GM21528 (cell line): ENCODE measurements at regions not wholly inside any gene's neighbourhood (a gene's known extent, or its start where the extent isn't known, plus 50 kb on each side); places are given as distances from the start of the nearest gene placed in this dataset.
"Not testable (repeated sequence)": the region's sequence is repeated elsewhere in the genome, so short reads cannot be mapped to it uniquely, and the experiment has no call there.

Experiments
- ATAC-seq: cut with Tn5 transposase; IDR thresholded peaks from one replicate; pipeline ENCODE4 v1.9.1; 2021; ENCODE audit warnings: mild to moderate bottlenecking, moderate library complexity; ENCODE audit not compliant: unreplicated experiment, low FRiP score

DNA sequence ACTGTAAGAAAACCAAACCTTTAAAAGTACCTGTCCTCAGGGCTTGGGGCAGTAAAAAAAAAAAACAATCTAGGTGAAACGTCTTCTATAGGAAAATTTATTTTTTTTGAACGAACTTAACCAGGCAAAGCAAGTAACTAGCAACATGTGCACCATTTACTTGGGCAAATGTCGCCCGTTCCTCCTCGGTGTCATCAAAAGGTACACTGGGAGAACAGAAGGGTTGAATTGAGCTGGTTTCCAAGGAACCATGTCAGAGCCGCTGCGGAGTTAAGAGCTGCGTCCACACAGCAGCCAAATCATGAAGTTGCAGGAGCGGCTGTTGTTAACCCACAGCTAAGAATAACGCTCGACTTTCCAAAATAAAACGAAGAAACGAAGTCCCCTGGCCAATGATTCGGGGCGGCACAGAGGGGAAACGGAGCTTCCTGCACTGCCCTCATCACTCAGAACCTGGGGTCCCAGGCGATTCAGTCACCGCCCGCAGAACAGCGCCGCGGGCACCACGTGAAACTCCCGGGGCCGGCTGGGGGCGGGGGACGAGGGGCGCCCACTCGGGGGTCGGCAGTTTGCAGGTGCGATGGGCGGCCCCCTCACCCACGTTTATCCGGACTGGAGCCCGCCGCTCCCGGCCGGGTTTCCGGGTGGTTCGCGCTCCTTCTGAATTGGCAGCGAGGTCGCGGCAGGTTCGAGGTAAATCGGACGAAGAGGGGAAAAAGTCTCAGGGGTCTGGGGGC lies 53.6 kb upstream of the PLGLB1 start:
- ATAC-seq = peak; percentile 7

DNA sequence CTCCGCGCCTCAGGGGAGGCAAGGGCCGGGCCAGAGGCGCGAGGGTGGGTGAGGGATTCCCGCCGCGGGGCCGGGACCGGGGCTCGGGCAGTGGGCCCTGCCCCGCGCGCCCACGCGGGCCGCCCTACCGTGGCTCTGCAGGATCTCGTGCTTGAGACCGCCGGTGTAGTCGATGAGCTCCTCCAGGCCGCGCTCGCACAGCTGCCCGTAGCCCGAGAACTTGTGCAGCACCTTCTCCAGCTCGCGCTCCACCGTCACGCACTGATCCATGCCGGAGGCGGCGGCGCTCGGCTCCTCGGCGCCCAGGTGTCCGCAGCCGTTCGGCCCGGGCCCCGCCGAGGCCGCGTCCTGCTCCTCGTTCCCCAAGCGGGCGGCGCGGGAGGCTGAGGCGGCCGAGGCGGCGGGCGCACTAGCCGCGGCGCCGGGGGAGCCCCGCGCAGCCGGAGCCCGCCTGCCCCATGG lies 54.2 kb upstream of the PLGLB1 start:
- peak; percentile 37 for ATAC-seq

DNA sequence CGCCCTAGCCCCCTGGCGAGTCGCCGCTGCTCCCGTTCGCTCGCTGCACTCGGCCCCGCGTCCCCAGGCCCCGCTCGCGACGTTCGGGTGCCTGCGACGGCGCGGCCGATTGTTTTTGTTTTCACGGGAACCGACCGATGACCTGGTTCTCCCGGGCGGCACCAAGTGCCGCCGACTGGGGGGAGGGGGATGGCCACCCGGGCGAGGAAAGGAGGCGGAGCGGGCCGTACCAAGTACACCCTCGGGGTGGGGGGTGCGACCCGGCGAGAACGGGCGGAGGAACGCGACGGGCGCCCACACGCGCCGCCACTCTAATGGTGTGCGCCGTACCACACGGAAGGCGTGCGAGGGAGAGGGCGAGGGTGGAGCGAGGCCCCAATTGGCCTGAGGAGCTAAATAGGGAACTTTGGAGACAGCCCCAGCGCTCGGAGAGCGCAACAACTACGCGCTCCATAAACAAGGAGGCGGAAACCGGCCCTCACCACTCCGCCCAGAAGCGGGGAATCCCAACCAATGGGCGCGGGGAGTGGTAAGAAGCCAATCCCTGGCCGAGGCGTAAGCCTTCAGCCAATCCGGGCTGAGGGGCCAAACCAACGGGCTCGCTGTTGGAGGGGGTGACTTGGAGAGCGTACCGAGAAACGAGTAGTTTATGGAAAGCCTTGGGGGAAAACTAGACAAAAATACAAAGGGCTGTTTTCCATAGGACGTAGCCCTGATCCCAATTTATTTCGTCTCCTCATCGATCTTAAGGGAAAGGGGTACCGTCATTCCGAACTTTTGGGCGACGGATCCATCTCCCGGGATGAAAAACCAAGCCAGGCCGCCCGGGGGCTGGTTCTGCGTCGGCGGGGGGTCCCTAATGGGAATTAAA lies 54.8 kb upstream of the PLGLB1 start:
- peak; percentile 95 for ATAC-seq

DNA sequence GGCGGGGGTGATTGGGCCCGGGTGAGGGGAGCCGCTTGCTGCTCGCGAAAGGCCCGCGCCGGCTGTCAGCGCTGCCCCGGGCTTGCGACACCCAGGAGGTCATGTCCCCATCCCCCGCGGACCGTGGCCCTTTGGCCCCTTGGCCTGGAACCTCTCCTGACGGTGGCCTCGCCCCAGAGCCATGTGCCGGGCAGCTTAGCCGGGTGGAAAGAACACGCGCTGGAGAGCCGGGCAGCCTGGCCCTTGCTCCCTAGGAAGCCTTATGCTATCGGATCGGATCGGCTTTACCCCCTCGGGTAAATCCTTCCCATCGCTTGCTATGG lies 55.4 kb upstream of the PLGLB1 start:
- peak; percentile 17 for ATAC-seq

DNA sequence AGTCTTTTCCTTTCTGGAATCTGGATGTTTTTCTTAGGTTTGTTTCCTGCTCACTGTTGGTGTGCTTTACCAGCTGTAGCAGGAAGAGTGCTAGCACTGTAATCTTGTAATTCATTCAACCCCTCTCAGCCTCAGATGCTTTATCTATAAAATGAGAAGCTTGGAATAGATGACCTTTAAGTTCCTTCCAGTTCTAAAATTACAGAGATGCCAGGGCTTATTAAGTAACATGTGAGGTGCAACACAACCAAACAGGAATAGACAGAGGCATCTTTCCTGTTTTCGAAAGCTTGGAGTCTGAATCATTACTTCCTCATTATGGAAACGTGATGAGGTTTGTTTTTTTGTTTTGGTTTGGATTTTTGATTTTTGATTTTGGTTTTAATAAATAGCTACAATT lies 60.1 kb upstream of the PLGLB1 start:
- not testable (repeated sequence) for ATAC-seq

DNA sequence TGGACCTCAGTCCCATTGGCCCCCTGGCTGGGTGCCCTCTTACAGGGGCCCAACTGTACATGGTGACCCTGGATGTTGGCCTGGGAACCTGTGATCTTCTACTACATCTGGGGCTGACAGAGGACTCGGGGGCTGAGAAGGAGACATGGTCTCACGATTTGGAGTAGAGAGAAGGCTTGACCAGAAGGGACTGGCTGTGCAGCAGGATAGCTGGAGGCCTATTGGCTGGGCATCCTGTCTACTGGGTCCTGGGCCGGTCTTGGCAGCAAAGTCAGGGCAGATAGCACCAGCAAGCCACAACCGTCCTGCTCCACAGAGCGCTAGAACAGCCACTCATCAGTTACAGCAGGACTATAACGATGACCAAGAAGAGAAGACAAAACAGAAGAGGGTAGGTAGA lies 66.4 kb upstream of the PLGLB1 start:
- ATAC-seq = not testable (repeated sequence)

DNA sequence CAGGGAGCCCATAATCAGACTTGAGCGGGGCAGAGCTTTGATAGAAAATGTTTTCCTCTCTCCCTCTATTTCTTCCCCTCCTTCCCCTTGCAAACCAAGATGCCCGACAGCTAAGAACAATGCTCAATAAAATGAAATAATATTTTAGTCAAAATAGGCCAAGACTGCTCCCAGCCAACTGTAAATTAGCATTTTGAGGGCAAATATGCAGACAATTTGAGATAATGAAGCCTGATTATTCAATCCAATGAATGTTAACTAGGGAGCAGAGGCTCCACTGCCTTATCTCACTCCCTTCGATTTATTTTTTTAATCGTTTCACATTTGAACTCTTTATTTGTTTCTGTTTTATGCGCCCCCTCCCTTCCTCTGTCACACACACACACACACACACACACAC lies 67.8 kb upstream of the PLGLB1 start:
- not testable (repeated sequence) for ATAC-seq

DNA sequence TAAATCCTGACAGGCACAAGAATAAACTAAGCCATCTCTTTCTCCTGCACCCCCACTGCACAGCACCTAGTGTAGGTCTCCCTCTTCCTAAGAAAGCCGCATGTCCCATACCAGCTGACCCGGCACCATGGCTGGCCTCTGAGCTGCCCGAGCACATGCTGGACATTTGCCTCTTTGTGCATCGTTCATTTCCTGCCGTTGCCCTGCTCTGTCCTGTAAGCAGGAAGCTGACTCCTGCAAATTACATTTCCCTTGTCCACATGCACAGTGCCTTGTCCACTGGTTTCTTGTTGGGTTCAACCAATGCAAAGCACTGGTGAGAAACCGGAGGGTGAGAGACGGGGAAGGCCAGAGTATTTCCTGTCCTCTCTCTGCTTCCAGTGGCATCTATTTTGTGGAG lies 71.6 kb upstream of the PLGLB1 start:
- not testable (repeated sequence) for ATAC-seq

DNA sequence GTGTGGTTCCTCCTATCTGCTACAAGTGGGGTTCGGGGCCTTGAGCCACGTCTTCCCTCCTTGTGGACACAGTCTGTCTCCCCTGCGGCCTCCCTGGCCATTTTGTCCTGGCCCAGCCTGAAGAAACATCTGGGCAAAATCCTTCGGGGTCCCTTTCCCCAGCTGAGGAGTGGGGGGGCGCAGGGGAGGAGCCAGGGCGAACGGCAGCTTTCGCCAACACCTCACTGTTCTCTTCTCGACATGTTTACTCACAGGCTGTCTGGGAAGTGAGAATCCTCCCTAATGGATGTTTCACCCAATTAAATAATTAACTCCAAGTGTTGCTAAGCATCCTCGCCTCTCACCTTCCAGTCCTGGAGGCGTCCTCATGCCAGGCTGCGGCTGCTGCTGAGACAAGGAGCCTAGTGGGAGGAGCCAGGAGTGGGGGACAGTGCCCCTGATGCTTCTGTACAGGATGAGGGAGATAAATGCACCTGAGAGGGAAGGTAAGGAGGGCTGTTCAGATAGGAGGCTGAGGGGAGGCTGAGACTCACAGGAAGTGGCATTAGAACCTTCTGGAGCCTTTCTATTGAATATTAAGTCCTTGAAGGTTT lies 72.4 kb upstream of the PLGLB1 start:
- ATAC-seq = not testable (repeated sequence)

DNA sequence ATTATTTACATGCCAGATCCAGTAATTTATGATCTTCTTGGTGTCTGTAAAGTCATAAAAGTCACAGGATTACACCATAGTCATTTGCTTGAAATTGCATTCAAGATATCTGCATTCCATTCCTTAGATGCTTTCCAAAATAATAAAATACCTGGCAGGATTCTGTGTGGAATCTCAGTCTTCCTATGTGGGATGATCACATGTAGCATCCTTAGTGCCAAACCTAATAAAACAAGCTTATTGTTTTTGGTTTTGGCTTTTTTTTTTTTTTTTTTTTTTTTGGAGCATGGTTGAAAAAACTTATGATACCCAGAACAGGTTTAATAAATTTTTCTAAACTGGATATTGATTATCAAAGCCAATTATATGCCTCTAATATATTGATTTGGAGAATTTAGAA lies 74.2 kb upstream of the PLGLB1 start:
- not testable (repeated sequence) for ATAC-seq

DNA sequence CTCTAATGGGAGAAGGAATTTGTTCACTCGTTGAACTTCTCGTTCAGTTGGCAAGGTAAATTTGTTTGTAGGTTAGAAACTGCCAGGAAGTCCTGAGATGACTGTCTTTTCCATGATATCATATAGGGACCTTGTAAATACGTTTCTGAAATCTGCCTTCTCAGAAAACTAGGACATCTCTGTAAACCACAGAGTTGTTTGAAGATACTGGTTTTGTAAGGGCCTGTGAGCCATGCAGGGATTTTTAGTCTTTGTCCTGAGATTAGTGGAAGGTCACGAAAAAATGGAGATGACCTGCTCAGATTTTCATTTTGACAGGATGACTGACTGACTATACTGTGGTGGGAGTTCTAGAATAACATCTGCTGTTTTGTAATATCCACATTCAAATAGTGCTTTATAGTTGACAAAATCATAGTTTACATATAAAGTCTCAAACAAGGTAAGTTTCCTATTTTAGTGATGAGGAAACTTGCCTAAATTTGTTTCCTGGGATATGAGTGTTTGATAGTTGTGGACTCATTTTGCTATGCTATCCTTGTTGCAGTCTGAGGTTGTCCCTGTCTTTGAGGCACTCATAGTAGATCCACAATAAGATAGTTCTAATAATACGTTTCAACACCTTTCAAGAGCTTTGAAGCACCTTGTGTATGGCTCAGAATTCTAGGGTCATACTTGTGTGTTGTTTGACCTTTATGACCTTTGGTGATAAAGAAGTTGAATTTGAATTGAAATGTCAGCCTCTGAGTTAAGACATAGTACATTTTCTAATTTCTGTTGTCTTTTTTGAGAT lies 107.3 kb upstream of the PLGLB1 start:
- ATAC-seq = not testable (repeated sequence)

DNA sequence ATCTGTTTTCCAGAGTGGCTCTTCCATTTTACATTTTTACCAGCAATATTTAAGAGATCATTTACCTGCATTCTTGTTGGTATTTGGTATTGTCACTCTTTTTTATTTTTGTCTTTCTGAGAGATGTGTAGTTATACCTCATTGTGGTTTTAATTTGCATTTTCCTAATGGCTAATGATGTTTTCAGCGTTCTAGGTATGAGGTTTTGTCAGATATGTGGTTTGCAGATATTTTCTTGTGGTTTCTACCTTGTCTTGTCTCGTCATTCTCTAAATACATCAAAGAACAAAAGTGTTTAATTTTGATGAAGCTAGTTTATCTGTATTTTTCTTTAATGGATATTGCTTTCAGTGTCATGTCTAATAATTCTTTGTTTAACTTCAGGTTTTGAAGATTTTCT lies 110.9 kb upstream of the PLGLB1 start:
- not testable (repeated sequence) for ATAC-seq

DNA sequence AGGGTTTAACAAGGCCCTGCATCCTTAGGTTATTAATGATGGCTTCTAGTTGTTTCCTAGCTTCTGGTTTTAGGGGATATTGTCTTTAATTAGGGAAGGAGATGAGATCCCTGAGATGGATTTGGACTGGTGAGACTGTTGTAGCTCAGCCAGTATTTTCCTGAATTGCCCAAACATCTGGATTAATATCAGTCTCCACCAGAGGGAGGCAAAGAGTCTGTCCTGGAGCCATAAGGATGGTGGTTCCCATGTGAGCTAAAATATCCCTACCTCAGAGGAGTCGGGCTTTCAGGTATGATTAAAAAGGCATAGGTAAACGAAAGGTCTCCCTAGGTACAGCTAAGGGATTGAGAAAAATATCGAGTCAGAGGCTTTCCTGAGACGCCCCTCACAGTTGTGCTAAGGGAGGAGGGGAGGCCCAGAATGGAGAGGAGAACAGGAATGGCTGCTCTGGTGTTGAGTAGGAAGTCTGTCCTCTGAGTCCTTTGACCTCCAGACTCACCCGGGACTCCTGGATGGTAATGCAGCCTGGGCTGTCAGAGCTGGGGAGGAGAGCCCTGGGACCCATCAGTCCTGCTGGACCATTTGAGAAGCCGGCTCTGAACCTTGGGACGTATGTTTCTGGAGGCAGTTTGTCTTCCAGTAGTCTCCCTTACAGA lies 130.3 kb upstream of the PLGLB1 start:
- ATAC-seq = not testable (repeated sequence)

DNA sequence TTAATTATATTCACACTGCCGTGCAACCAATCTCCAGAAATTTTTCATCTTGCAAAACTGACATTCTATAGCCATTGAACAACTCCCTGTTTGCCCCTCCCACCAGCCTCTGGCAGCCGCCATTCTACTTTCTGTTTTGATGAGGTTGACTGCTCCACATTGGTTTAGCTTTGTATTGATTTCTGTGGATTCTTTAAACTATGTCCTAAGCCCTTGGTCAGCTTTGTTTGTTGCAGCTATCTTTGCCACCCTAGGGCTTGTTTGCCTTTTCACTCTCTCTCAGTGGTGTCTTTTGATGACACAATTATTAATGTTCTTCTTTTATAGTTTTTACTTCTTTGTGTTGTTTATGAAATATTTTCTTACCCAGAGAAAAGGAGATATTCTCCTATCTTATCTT lies 152.8 kb upstream of the PLGLB1 start:
- ATAC-seq = not testable (repeated sequence)

DNA sequence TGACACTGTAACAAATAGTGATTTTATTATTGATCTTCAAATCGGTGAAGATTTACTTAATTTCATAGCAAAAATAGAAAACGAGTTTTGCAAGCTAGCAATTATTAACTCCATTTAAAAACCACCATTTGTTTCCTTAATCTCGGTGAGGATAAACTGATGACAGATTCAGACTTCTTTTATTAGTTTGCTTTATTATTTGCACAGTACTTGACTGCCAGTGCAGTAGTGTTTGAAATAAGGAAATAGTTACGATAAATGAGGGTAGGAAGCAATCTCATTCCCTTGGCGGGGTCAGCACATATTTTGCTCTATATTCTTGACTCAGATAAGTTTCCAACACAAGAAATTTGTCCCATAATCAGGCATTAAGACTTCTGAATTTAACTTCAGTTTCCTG lies 161.7 kb upstream of the PLGLB1 start:
- ATAC-seq = not testable (repeated sequence)

DNA sequence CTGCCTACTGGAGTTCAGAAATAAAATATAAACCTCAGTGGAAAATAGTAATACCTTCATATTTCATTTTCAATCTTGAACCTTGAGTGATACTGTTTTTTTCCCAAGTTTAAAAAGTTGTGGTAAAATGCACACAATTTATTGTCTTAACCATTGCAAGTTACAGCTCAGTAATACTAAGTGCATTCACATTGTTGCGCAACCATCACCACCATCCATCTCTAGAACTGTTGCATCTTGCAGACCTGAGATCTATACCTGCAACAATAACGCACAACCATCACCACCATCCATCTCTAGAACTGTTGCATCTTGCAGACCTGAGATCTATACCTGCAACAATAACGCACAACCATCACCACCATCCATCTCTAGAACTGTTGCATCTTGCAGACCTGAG lies 162.6 kb upstream of the PLGLB1 start:
- ATAC-seq = not testable (repeated sequence)

DNA sequence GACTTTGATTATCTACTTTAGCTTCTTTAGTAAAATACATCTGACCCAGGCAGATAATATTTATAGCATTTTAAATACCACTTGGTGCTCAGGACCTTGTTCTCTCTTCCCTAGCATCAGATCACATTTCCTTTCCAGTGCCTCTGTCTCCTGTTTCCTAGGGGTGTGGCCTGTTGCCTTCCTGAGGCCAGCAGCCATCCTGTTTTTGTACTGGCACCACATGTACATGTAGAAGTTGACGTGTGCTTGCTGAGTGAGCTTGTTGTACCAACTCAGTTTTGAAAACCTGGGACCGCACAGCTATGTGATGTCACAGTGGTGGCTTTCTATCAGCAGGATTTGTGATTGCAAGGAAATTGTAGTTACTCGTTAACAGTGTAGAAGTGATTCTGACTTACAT lies 167.6 kb upstream of the PLGLB1 start:
- ATAC-seq = not testable (repeated sequence)

DNA sequence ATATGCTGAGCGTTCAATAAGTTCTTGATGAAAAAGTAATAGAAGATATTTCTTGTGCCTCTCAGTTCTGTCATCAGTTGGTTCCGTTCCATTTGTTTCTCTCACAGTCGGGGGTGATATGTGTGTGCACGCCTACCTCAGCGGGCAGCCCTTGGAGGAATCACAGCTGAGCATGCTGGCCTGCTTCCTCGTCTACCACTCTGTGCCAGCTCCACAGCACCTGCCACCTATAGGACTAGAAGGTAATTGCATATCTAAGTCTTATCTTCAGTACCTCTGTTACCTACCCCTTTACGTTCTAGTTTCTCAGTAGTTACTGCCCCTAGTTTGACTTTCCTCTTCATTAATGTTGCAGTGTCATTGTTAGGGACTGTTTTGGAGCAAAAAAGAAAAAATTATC lies 171.7 kb upstream of the PLGLB1 start:
- not testable (repeated sequence) for ATAC-seq

DNA sequence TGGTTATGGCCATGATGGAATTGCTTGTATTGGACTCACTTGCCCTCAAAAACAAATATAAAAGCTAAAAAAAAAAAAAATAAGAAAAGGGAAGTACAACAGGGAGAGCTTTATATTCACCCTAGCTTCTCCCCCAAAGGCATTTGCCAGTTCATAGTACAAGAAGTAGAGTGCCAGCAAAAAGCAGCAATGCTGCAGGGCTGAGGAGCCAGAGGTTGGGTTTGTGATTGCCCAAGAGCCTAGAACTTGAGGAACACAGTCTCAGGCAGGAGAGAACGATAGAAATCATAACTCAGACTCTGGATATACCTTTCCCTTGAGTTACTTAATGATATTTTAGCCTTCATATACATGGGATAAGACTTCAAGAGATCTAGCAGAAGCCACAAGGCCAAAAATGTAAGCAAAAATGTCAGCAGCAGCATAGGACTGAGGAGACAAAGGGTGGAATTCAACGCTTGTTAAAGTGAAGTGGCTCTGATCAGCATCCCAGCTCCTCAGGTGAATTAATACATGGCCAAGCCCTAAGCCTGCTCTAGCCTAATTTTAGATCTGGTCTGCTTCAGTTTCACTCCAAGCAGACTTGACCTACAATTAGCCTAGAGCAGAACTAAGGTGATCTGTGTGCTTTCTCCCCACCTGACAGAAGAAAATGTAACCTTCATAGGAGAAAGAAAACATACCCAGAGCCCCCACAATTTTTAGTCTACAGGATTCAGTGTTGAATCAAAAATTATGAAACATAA lies 172.8 kb upstream of the PLGLB1 start:
- not testable (repeated sequence) for ATAC-seq
